CD4-positive, alpha-beta memory T cell (primary cell): ENCODE measurements at regions not wholly inside any gene's neighbourhood (a gene's known extent, or its start where the extent isn't known, plus 50 kb on each side); places are given as distances from the start of the nearest gene placed in this dataset.

Experiments used
- CTCF ChIA-PET: fragments of 350-600 bp; sonication (Branson Sonifier 250); formaldehyde crosslinking; loops from one replicate; lab custom pipeline; 2021; ENCODE audit warnings: inconsistent platforms; ENCODE audit not compliant: partially characterized antibody; lab: Charles Lee
- POLR2A ChIA-PET: fragments of 350-600 bp; sonication (Branson Sonifier 250); formaldehyde crosslinking; loops from one replicate; lab custom pipeline; 2021; ENCODE audit not compliant: partially characterized antibody; lab: Charles Lee
- DNase-seq, 5 donors: peaks; one replicate each; pipeline versions ENCODE4 v3.0.0 to v3.0.0-alpha.2; 2020 to 2022; ENCODE audit warnings: mixed read lengths in 1 of 5
- H3K27ac ChIP-seq: one replicate; pipeline ENCODE4 v1.7.0; 2013; ENCODE audit warnings: low read depth, low read length
- H3K27me3 ChIP-seq: 2 replicates; pipeline ENCODE4 v1.7.0; 2013; ENCODE audit warnings: mild to moderate bottlenecking, low read length, moderate library complexity; ENCODE audit not compliant: insufficient read depth
- H3K36me3 ChIP-seq: 2 replicates; pipeline ENCODE4 v1.7.0; 2013; ENCODE audit warnings: mild to moderate bottlenecking, low read length, moderate library complexity; ENCODE audit not compliant: insufficient read depth
- H3K4me1 ChIP-seq: 2 replicates; pipeline ENCODE4 v1.7.0; 2013; ENCODE audit warnings: mild to moderate bottlenecking, low read length, moderate library complexity; ENCODE audit not compliant: insufficient read depth
- H3K4me3 ChIP-seq, 2 donors: one replicate each; pipeline ENCODE4 v1.7.0; 2013; ENCODE audit warnings: low read length in 2 of 2, mild to moderate bottlenecking in 1 of 2
- H3K9me3 ChIP-seq, 2 donors: one replicate each; pipeline ENCODE4 v1.7.0; 2013; ENCODE audit warnings: low read length in 2 of 2, control low read depth in 1 of 2; ENCODE audit not compliant: control insufficient read depth in 1 of 2
- H3K27ac Mint-ChIP-seq, 7 donors: one replicate each; pipeline ENCODE4 v1.8.0; 2020 to 2021; ENCODE audit warnings: mixed read lengths in 7 of 7, mild to moderate bottlenecking in 6 of 7, inconsistent platforms in 3 of 7, moderate library complexity in 3 of 7
- H3K27me3 Mint-ChIP-seq, 2 donors: one replicate each; pipeline ENCODE4 v1.8.0; 2020 to 2021; ENCODE audit warnings: mixed read lengths in 2 of 2
- H3K36me3 Mint-ChIP-seq, 2 donors: one replicate each; pipeline ENCODE4 v1.8.0; 2020 to 2021; ENCODE audit warnings: mixed read lengths in 2 of 2, inconsistent platforms in 1 of 2, mild to moderate bottlenecking in 1 of 2
- H3K4me1 Mint-ChIP-seq, 4 donors: one replicate each; pipeline ENCODE4 v1.8.0; 2020 to 2021; ENCODE audit warnings: mixed read lengths in 4 of 4, mild to moderate bottlenecking in 1 of 4
- H3K4me3 Mint-ChIP-seq, 8 donors: one replicate each; pipeline ENCODE4 v1.8.0; 2020 to 2021; ENCODE audit warnings: mixed read lengths in 8 of 8, mild to moderate bottlenecking in 7 of 8, moderate library complexity in 6 of 8, inconsistent platforms in 3 of 8
- H3K9me3 Mint-ChIP-seq, 8 donors: one replicate each; pipeline ENCODE4 v1.8.0; 2020 to 2021; ENCODE audit warnings: mixed read lengths in 8 of 8, mild to moderate bottlenecking in 5 of 8, inconsistent platforms in 3 of 8, moderate library complexity in 1 of 8
- intact Hi-C: fragments of 100-400 bp; cut with micrococcal nuclease; formaldehyde crosslinking; loops from one replicate; pipeline ENCODE4 v1.15.1; 2023

GRCh38 chr12:65517656-65518210, 239.2 kb downstream of the MSRB3 start:
- H3K9me3 Mint-ChIP-seq: peaks cover 0 to 3% (median 0%) of the 10 kb centered on the region in 8 donors
- no peak overlapping the region for H3K4me3 Mint-ChIP-seq
- Histone ChIP-seq H3K27me3 (no peaks in the 10 kb centered on the region), H3K27ac (no peak overlapping the region), H3K36me3 (no peaks in the 10 kb centered on the region), H3K9me3 (no peaks in the 10 kb centered on the region), H3K4me1 (no peaks in the 10 kb centered on the region), H3K4me3 (no peak overlapping the region)
- H3K27me3 Mint-ChIP-seq: peaks cover 0 to 1% of the 10 kb centered on the region in 2 donors
- CTCF ChIA-PET: no interaction called here
- POLR2A ChIA-PET: no interaction called here
- H3K4me1 Mint-ChIP-seq: no peaks in the 10 kb centered on the region
- DNase-seq: no peak
- intact Hi-C loops: no loop called here
- H3K36me3 Mint-ChIP-seq: no peaks in the 10 kb centered on the region
- H3K27ac Mint-ChIP-seq: no peak overlapping the region

GRCh38 chr12:65518771-65519170, 240.3 kb downstream of the MSRB3 start:
- no peaks in the 10 kb centered on the region for H3K4me1 Mint-ChIP-seq
- H3K9me3 Mint-ChIP-seq: peaks cover 0 to 3% (median 0%) of the 10 kb centered on the region in 8 donors
- no peak overlapping the region for H3K27ac Mint-ChIP-seq
- H3K4me1 ChIP-seq: no peaks in the 10 kb centered on the region
- no peak overlapping the region for H3K27ac ChIP-seq
- ChIA-PET CTCF (no interaction called here), POLR2A (no interaction called here)
- no peak for DNase-seq
- H3K36me3 Mint-ChIP-seq: no peaks in the 10 kb centered on the region
- intact Hi-C loops: no loop called here
- no peaks in the 10 kb centered on the region for H3K9me3 ChIP-seq
- no peak overlapping the region for H3K4me3 Mint-ChIP-seq
- no peaks in the 10 kb centered on the region for H3K36me3 ChIP-seq
- H3K27me3 ChIP-seq: no peaks in the 10 kb centered on the region
- no peak overlapping the region for H3K4me3 ChIP-seq
- H3K27me3 Mint-ChIP-seq: peaks cover 0 to 1% of the 10 kb centered on the region in 2 donors

GRCh38 chr12:65520658-65521057, 242.2 kb downstream of the MSRB3 start:
- Histone ChIP-seq H3K36me3 (no peaks in the 10 kb centered on the region), H3K9me3 (no peaks in the 10 kb centered on the region), H3K27ac (no peak overlapping the region), H3K27me3 (no peaks in the 10 kb centered on the region), H3K4me1 (no peaks in the 10 kb centered on the region), H3K4me3 (no peak overlapping the region)
- no peaks in the 10 kb centered on the region for H3K27me3 Mint-ChIP-seq
- no peak overlapping the region for H3K4me3 Mint-ChIP-seq
- POLR2A ChIA-PET: no interaction called here
- H3K27ac Mint-ChIP-seq: no peak overlapping the region
- intact Hi-C loops: no loop called here
- H3K9me3 Mint-ChIP-seq: peaks cover 0 to 5% (median 0%) of the 10 kb centered on the region in 8 donors
- no peak for DNase-seq
- H3K36me3 Mint-ChIP-seq: no peaks in the 10 kb centered on the region
- CTCF ChIA-PET: no interaction called here
- H3K4me1 Mint-ChIP-seq: no peaks in the 10 kb centered on the region

- H3K9me3 Mint-ChIP-seq: peaks cover 0 to 10% (median 0%) of the 10 kb centered on the region in 8 donors
- no peak overlapping the region for H3K27ac Mint-ChIP-seq
- H3K4me1 Mint-ChIP-seq: no peaks in the 10 kb centered on the region
- H3K9me3 ChIP-seq: no peaks in the 10 kb centered on the region
- H3K27ac ChIP-seq: no peak overlapping the region
- no peak for DNase-seq
- intact Hi-C loops: no loop called here
- no peaks in the 10 kb centered on the region for H3K36me3 Mint-ChIP-seq
- H3K36me3 ChIP-seq: no peaks in the 10 kb centered on the region
- H3K27me3 Mint-ChIP-seq: no peaks in the 10 kb centered on the region
- ChIA-PET POLR2A (no interaction called here), CTCF (no interaction called here)
- H3K4me3 Mint-ChIP-seq: no peak overlapping the region
- H3K4me1 ChIP-seq: no peaks in the 10 kb centered on the region
- no peak overlapping the region for H3K4me3 ChIP-seq
- no peaks in the 10 kb centered on the region for H3K27me3 ChIP-seq
Measured at GRCh38 chr12:65522956-65523860, 244.7 kb downstream of the MSRB3 start.

GRCh38 chr12:65524666-65525065, 246.2 kb downstream of the MSRB3 start:
- CTCF ChIA-PET: no interaction called here
- intact Hi-C loops: no loop called here
- H3K4me1 Mint-ChIP-seq: no peaks in the 10 kb centered on the region

GRCh38 chr12:65525491-65526141, 247.1 kb downstream of the MSRB3 start:
- Mint-ChIP-seq H3K4me1 (no peaks in the 10 kb centered on the region), H3K4me3 (no peak overlapping the region), H3K27ac (no peak overlapping the region), H3K27me3 (no peaks in the 10 kb centered on the region), H3K9me3 (peaks cover 0 to 11% (median under 1%) of the 10 kb centered on the region in 8 donors), H3K36me3 (no peaks in the 10 kb centered on the region)
- no peak for DNase-seq
- ChIA-PET POLR2A (no interaction called here), CTCF (interaction anchor here (1.2 kb wide), 1 partner anchor 31 kb away, joined by 4 read pairs; no protein-coding TSS in a partner anchor)
- intact Hi-C loops: no loop called here
- Histone ChIP-seq H3K27me3 (no peaks in the 10 kb centered on the region), H3K4me1 (no peaks in the 10 kb centered on the region), H3K9me3 (no peaks in the 10 kb centered on the region), H3K36me3 (no peaks in the 10 kb centered on the region), H3K4me3 (no peak overlapping the region), H3K27ac (no peak overlapping the region)

More at GRCh38 chr12:65524666-65525065, 246.2 kb downstream of the MSRB3 start:
- Mint-ChIP-seq H3K36me3 (no peaks in the 10 kb centered on the region), H3K27ac (no peak overlapping the region), H3K9me3 (peaks cover 0 to 10% (median under 1%) of the 10 kb centered on the region in 8 donors), H3K27me3 (no peaks in the 10 kb centered on the region), H3K4me3 (no peak overlapping the region)
- POLR2A ChIA-PET: no interaction called here
- H3K9me3 ChIP-seq: no peaks in the 10 kb centered on the region
- no peaks in the 10 kb centered on the region for H3K4me1 ChIP-seq
- no peak overlapping the region for H3K27ac ChIP-seq
- no peaks in the 10 kb centered on the region for H3K27me3 ChIP-seq
- no peak overlapping the region for H3K4me3 ChIP-seq
- H3K36me3 ChIP-seq: no peaks in the 10 kb centered on the region
- DNase-seq: no peak

- Mint-ChIP-seq H3K36me3 (no peaks in the 10 kb centered on the region), H3K4me3 (no peak overlapping the region), H3K27ac (no peak overlapping the region), H3K9me3 (peaks cover 0 to 9% (median under 1%) of the 10 kb centered on the region in 8 donors), H3K27me3 (no peaks in the 10 kb centered on the region), H3K4me1 (no peaks in the 10 kb centered on the region)
- Histone ChIP-seq H3K27ac (no peak overlapping the region), H3K4me3 (no peak overlapping the region), H3K36me3 (no peaks in the 10 kb centered on the region), H3K4me1 (no peaks in the 10 kb centered on the region), H3K9me3 (no peaks in the 10 kb centered on the region), H3K27me3 (no peaks in the 10 kb centered on the region)
- ChIA-PET POLR2A (no interaction called here), CTCF (interaction anchor here (1.2 kb wide), 1 partner anchor 30 kb away, joined by 4 read pairs; no protein-coding TSS in a partner anchor)
- no peak for DNase-seq
- intact Hi-C loops: no loop called here
Measured at GRCh38 chr12:65526311-65526710, 247.8 kb downstream of the MSRB3 start.
